A673 (cell line): ENCODE measurements at regions not wholly inside any gene's neighbourhood (a gene's known extent, or its start where the extent isn't known, plus 50 kb on each side); places are given as distances from the start of the nearest gene placed in this dataset.

Experiments
- BruUV-seq: library from RNA; stranded (reverse); fragments of 400-500 nt; replicated peaks from 2 replicates; lab custom pipeline; 2021; lab: Mats Ljungman, UMichigan
- CTCF ChIA-PET: fragments of 300-600 bp; sonication (Branson Sonifier 250); formaldehyde crosslinking; loops from one replicate; lab custom pipeline; 2022; ENCODE audit warnings: antibody characterized with exemption; lab: Charles Lee
- POLR2A ChIA-PET: fragments of 300-600 bp; sonication (Branson Sonifier 250); formaldehyde crosslinking; loops from one replicate; lab custom pipeline; 2022; ENCODE audit warnings: antibody characterized with exemption; ENCODE audit not compliant: low non-redundant PET; lab: Charles Lee
- DNase-seq: peaks from one replicate; pipeline ENCODE4 v3.0.0-alpha.2; 2015; ENCODE audit warnings: low spot score
- H3K27ac ChIP-seq: fragments of 200-600 bp; sonication (generic); 2 replicates; pipeline ENCODE4 v1.5.1; 2016; ENCODE audit warnings: mixed run types, low read depth, mild to moderate bottlenecking, mixed read lengths, antibody characterized with exemption, low read length; ENCODE audit not compliant: poor library complexity, severe bottlenecking
- H3K27me3 ChIP-seq: fragments of 200-600 bp; sonication (generic); replicated peaks from 2 replicates; pipeline ENCODE4 v1.6.1; 2017; ENCODE audit warnings: mixed run types, low read depth, mild to moderate bottlenecking, mixed read lengths, antibody characterized with exemption, low read length; ENCODE audit not compliant: insufficient read depth, poor library complexity
- H3K36me3 ChIP-seq: fragments of 200-600 bp; sonication (generic); 2 replicates; pipeline ENCODE4 v1.6.1; 2016; ENCODE audit warnings: mixed run types, mild to moderate bottlenecking, mixed read lengths, antibody characterized with exemption, low read length; ENCODE audit not compliant: insufficient read depth, poor library complexity, severe bottlenecking
- H3K4me1 ChIP-seq: fragments of 200-600 bp; sonication (generic); 2 replicates; pipeline ENCODE4 v1.6.1; 2017; ENCODE audit warnings: mixed run types, mild to moderate bottlenecking, mixed read lengths, antibody characterized with exemption, low read length; ENCODE audit not compliant: insufficient read depth, poor library complexity, severe bottlenecking
- H3K4me3 ChIP-seq: fragments of 200-600 bp; sonication (generic); 2 replicates; pipeline ENCODE4 v1.5.1; 2016; ENCODE audit warnings: low read depth, mixed run types, mild to moderate bottlenecking, mixed read lengths, low read length; ENCODE audit not compliant: poor library complexity, severe bottlenecking
- H3K9me3 ChIP-seq: fragments of 200-600 bp; sonication (generic); 2 replicates; pipeline ENCODE4 v1.6.1; 2016; ENCODE audit warnings: mixed run types, low read depth, mild to moderate bottlenecking, mixed read lengths, antibody characterized with exemption, low read length; ENCODE audit not compliant: poor library complexity, severe bottlenecking
- EZH2 ChIP-seq: fragments of 200-600 bp; sonication (generic); IDR thresholded peaks from 2 replicates; pipeline ENCODE4 v1.6.1; 2017; ENCODE audit warnings: borderline replicate concordance, low read depth, mild to moderate bottlenecking, mixed read lengths, antibody characterized with exemption, low read length; ENCODE audit not compliant: poor library complexity, severe bottlenecking
- intact Hi-C: fragments of 100-400 bp; cut with micrococcal nuclease; formaldehyde crosslinking; loops from one replicate; pipeline ENCODE4 v1.10.0; 2022; ENCODE audit not compliant: unreplicated experiment
- TF ChIP-seq, protein P1 (sequence below): fragments of 300-800, 200-600 bp; sonication (generic); conservative IDR thresholded peaks from 2 replicates; pipeline ENCODE4 v1.5.1; 2017; ENCODE audit warnings: low read depth, mild to moderate bottlenecking, antibody characterized with exemption, low read length, moderate library complexity, mixed read lengths

DNA sequence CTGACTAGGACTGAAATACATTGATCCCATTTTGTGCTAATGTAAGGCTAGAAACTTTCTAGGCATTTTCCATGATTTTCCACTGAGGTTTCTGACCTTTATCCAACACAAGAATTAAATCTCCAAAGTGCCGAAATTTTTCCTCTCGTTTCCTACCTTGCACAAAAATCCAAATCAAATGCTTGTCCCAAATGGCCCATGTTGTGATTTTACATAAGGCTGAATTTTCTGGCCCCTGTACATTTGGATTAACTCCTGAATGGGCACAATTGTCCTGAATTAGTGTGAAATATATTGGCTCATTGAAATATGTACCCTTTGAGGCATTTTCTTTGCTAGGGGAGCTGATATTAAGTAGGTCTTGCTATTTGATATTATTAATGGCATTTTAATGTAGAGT lies 105.6 kb upstream of the CBLB start:
- Histone ChIP-seq H3K36me3 (no peaks in the 10 kb centered on the region), H3K4me3 (no peak overlapping the region), H3K4me1 (no peaks in the 10 kb centered on the region), H3K27ac (no peak overlapping the region), H3K27me3 (no peaks in the 10 kb centered on the region), H3K9me3 (peaks cover 15% of the 10 kb centered on the region)
- no TSS peak for BruUV-seq
- intact Hi-C loops, result no loop called here
- DNase-seq, result no peak
- CTCF ChIA-PET, result no interaction called here
- POLR2A ChIA-PET, result no interaction called here
- TF ChIP-seq, protein P1, sequence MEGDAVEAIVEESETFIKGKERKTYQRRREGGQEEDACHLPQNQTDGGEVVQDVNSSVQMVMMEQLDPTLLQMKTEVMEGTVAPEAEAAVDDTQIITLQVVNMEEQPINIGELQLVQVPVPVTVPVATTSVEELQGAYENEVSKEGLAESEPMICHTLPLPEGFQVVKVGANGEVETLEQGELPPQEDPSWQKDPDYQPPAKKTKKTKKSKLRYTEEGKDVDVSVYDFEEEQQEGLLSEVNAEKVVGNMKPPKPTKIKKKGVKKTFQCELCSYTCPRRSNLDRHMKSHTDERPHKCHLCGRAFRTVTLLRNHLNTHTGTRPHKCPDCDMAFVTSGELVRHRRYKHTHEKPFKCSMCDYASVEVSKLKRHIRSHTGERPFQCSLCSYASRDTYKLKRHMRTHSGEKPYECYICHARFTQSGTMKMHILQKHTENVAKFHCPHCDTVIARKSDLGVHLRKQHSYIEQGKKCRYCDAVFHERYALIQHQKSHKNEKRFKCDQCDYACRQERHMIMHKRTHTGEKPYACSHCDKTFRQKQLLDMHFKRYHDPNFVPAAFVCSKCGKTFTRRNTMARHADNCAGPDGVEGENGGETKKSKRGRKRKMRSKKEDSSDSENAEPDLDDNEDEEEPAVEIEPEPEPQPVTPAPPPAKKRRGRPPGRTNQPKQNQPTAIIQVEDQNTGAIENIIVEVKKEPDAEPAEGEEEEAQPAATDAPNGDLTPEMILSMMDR, result no peak
- TF ChIP-seq EZH2, result no peak

- CTCF ChIA-PET, result no interaction called here
- POLR2A ChIA-PET, result no interaction called here
- intact Hi-C loops, result no loop called here
Measured at GRCh38 chr3:105976196-105976595, 107.4 kb upstream of the CBLB start.

DNA sequence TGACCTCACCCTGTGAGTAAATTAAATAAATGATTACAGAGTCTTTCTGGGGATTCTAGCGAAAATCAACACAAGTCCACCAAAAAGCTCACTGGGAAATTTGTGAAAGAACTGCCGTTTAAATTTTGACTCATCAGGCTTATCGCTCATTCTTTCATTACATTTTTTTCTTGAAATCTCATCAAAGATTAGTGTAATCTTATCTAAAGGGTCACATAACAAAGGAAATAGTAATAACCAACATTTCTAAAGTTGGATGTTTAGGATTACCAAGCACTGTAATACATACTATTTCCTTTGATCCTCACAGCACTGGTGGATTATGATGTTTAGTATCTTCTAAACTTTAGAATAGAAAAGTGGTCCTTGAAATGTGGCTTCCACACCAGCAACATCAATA lies 111.1 kb upstream of the CBLB start:
- no peak overlapping the region for H3K4me3 ChIP-seq
- no peak for DNase-seq
- H3K36me3 ChIP-seq, result no peaks in the 10 kb centered on the region
- no peaks in the 10 kb centered on the region for H3K27me3 ChIP-seq
- H3K9me3 ChIP-seq, result peaks cover 3% of the 10 kb centered on the region
- ChIA-PET POLR2A (no interaction called here), CTCF (no interaction called here)
- no TSS peak for BruUV-seq
- intact Hi-C loops, result no loop called here
- TF ChIP-seq, protein P1, result no peak
- TF ChIP-seq EZH2, result no peak
- H3K4me1 ChIP-seq, result no peaks in the 10 kb centered on the region
- H3K27ac ChIP-seq, result no peak overlapping the region

More at GRCh38 chr3:105976196-105976595, 107.4 kb upstream of the CBLB start:
- Histone ChIP-seq H3K4me3 (no peak overlapping the region), H3K4me1 (no peaks in the 10 kb centered on the region), H3K36me3 (no peaks in the 10 kb centered on the region), H3K27ac (no peak overlapping the region), H3K9me3 (peaks cover 12% of the 10 kb centered on the region), H3K27me3 (no peaks in the 10 kb centered on the region)
- TF ChIP-seq, protein P1, result no peak
- no peak for TF ChIP-seq EZH2
- no peak for DNase-seq
- BruUV-seq, result no TSS peak
